NCI-H460 (cell line): ENCODE measurements at regions not wholly inside any gene's neighbourhood (a gene's known extent, or its start where the extent isn't known, plus 50 kb on each side); places are given as distances from the start of the nearest gene placed in this dataset.
A peak's percentile ranks its signal among the peaks of the same experiment; 100 is the strongest.
"Not testable (repeated sequence)": the region's sequence is repeated elsewhere in the genome, so short reads cannot be mapped to it uniquely, and the experiment has no call there.

Experiments
- DNase-seq: peaks from one replicate; pipeline ENCODE4 v3.0.0-alpha.2; 2016; ENCODE audit warnings: low read depth; ENCODE audit errors: extremely low read depth

- no peak for DNase-seq
Measured at GRCh38 chr5:82663225-82663624, 385.1 kb upstream of the RPS23 start.

- DNase-seq, result no peak
Measured at GRCh38 chr5:82662340-82662739, 384.2 kb upstream of the RPS23 start.

- no peak for DNase-seq
Measured at GRCh38 chr5:82661933-82662332, 383.8 kb upstream of the RPS23 start.

DNA sequence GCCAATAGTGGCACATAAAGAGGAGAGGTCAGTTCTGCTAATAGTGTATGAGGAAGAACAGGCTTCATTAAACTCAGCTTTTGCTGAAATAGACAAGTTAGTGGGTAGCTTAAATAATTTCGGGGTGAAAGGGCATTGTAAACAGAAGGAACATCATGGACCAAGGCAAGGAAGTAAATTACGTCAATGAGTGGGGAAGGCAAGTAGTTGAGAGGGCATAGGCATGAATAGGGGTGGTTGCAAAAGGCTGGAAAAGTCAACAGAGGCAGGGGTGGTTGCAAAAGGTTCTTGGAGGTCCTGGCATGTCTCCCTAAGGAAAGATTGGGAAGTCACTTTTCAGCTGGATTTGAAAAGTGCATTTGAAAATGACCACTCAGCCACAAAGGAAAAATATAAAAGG lies 383.3 kb upstream of the RPS23 start:
- DNase-seq, result no peak

GRCh38 chr5:82659115-82659514 lies 381.0 kb upstream of the RPS23 start:
- DNase-seq, result no peak

GRCh38 chr5:82657033-82657699 lies 379.0 kb upstream of the RPS23 start:
- DNase-seq, result no peak

DNA sequence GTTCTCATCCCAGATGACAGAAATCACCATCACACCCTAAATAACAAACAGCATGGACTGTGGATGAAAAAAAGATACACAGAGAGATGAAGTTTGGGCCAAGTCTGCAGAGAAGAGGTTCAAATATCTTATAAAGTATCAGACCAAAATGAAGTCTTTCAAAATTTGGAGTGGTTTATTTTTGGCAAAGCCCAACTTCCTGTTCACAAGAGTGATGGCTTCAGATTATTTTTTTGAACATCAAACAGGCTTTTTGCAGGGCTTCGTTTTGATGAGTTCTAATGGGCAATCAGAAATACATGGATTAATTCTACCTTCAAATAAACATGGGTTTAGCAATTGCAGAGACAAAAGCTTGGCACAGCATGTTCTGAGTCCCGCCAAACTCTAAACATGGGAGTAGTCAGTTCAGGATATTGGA lies 378.2 kb upstream of the RPS23 start:
- no peak for DNase-seq

- DNase-seq, result no peak
Measured at GRCh38 chr5:82655078-82655477, 376.9 kb upstream of the RPS23 start.

GRCh38 chr5:82649943-82650342 lies 371.8 kb upstream of the RPS23 start:
- no peak for DNase-seq

DNA sequence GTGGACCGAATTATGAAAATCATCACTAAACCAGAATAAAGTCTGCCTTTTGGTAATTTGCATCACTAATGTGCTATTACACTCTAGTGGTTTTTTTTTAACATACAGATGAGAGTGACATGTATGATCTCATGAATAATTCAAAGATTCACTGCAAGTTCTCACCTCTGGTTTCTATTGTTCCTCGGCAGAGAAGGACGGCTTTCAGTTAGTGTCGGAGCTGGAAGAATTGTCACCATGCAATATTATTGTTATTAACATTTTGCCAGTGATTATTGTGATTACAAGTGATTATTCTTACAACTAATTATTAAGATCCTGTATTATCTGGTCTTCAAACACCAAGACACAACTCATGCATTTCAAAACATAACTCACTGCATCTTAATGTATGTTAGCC lies 366.6 kb upstream of the RPS23 start:
- no peak for DNase-seq

DNA sequence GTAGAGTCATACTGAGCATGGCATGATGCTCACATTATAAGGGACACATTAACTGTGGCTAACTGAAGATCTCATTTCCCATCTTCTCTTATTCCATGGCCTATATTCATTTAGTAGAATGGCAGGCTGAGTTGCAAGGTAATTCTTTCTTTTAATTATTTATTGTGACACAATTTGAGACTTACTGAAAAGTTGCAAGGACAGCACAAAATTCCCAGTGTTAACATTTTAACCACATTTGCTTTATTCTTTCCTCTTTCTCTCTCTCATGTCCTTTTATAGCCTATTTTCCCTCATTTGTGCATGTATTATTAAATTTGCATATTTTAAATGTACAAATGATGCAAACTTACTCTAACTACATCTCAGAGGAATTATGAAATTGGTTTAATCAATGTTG lies 366.1 kb upstream of the RPS23 start:
- no peak for DNase-seq

DNA sequence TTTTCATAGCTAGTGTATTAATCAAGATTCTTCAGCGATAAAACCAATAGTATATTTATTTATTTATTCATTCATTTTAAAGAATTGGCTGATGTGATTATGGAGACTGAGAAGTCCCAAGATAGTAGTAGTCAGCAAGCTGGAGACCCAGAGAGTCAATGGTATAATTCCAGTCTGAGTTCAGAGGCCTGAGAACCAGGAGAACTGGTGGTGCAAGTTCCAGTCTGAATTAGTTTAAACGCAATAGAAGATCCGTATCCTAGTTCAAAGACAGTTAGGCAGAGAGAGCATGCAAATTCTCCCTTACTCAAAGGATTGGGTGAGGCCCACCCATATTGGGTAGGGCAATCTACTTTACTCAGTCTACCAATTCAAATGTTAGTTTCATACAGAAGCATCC lies 364.2 kb upstream of the RPS23 start:
- no peak for DNase-seq

DNA sequence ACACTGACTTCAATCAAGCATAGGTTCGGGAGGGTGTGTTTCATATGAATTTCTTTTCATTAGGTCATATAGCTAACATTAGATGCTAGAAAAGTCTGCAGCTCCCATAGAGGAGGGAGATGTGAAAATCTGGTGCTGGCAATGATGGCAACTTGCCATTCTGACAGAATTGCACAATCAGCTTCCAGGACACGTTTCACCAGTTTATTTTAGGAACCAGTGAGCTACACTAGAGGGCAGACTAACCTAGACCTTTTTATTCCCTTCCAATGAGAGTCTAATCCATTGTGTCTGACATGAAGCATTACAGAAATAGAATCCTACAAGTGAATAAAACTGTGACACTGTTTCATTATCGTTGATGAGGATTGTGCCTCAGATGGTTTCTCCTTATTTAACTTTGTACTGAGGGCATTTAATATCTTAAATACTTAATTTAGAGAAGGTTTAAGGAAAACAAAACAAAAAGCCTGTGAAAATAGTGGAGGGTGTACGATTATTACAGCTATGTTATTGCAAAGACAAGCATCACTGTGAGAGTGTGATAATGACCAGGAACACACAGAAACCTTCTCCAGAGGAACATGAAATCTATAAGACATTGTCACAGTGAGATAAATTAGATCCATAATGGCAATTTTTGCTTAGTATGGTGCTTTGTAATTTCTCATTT lies 363.3 kb upstream of the RPS23 start:
- peak; percentile 67 for DNase-seq

- no peak for DNase-seq
Measured at GRCh38 chr5:82640916-82641315, 362.8 kb upstream of the RPS23 start.

- no peak for DNase-seq
Measured at GRCh38 chr5:82639393-82640144, 361.4 kb upstream of the RPS23 start.

- no peak for DNase-seq
Measured at GRCh38 chr5:82636591-82636990, 358.4 kb upstream of the RPS23 start.

DNA sequence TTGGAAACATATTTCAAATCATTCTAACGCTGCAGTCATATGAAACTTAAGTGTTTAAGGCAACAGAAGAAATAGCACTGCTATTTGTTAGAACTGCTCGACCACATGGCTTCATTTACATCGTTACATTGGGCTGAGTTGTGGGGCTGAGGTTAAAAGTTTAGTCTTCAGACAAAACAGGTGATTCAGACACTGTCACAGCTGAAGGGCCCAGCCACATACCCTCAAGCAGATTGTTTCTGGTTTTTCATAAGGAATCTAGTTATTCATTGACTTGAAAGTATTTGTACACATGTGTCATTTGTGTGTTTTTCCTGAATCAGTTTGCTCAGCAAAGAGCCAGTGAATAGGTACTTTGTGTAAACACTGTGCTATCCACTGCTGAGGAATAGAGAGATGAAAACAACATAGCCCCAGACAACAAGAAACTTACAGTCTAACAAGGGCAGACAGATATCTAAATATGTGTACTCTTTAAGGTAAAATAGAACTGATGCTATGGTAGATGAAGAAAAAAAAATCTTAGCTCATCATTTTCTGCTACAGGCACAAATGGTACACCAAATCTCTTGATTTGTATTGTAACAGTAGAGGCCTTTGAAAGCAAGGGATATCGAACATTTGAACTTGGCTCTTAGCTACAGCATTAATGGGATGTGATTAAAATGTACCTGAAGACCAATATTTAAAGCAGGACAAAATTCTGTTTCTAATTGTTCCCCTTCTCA lies 357.6 kb upstream of the RPS23 start:
- no peak for DNase-seq

DNA sequence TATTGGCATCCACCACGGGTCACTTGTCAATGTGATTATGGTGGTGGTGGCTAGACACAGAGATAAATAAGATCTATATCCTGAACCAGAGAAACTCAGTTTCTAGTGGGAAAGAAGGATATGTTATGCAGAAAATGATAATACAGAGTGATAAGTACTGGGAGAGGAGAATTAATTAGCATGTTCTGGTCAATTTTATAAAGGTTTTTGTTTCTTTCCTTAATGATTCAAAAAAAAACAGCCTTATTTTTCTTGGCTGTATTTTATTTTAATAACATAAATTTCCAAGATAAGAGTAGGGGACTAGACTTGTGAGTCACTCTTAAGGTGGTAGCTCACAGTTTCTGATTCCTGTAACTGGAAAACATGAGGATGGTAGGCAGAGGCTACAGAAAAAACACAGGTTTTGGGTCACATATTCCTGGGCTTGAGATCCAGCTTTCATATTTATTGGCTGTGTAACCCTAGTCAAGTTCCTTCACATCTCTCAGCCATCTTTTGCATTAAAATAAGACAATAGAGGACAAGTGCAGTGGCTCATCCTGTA lies 350.3 kb upstream of the RPS23 start:
- no peak for DNase-seq

DNA sequence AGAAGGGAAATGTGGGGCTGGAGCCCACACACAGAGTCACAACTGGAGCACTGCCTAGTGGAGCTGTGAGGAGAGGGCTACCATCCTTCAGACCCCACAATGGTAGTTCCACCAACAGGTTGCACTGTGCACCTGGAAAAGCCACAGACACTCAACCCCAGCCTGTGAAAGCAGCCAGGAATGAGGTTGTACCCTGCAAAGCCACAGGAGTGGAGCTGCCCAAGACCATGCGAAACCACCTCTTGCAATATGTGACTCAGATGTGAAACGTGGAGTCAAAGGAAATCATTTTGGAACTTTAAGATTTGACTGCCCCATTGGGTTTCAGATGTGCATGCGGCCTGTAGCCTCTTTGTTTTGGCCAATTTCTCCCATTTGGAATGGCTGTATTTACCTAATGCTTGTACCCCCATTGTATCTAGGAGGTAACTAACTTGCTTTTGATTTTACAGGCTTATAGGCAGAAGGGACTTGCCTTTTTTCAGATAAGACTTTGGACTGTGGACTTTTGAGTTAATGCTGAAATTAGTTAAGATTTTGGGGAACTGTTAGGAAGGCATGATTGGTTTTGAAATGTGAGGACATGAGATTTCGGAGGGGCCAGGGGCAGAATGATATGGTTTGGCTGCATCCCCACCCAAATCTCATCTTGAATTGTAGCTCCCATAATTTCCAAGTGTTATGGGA lies 348.9 kb upstream of the RPS23 start:
- DNase-seq, result not testable (repeated sequence)

DNA sequence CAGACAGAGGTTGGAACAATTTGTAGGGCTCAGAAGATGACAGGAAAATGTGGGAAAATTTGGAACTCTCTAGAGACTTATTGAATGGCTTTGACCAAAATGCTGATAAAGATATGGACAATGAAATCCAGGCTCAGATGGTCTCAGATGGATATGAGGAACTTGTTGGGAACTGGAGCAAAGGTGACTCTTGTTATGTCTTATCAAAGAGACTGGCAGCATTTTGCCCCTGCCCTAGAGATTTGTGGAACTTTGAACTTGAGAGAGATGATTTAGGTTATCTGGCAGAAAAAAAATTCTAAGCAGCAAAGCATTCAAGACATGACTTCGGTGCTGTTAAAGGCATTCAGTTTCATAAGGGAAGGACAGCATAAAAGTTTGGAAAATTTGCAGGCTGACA lies 347.9 kb upstream of the RPS23 start:
- not testable (repeated sequence) for DNase-seq
